ENCODE measurements at regions not wholly inside any gene's neighbourhood (a gene's known extent, or its start where the extent isn't known, plus 50 kb on each side); places are given as distances from the start of the nearest gene placed in this dataset.

DNA sequence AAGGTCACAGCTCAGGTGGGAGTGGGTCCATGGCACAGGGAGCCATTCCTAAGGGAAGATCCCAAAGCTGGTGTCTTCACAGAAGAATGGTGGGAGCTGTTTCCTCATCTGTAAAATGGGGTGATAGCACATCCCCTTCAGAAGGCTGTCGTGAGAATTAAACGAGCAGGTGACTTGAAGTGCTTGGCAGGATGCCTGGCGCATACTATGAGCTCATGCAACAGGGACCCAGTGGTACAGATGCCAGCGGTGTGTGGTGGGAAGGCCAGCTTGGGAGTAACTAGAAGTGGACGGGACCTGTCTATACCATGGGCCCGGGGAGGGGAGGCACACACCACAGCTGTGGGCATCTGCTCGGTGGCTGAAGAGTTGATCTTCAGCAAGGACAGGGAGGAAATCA is 189.3 kb upstream of the TNRC6C start:
- TF ChIP-seq KDM4A (IDR thresholded peaks at IDR 0.05; ENCODE audit: low read depth, low read length, severe bottlenecking) (no peak), CBX5 (IDR thresholded peaks at IDR 0.05; ENCODE audit: low read depth, low read length) (no peak), CBX8 (IDR thresholded peaks at IDR 0.05; ENCODE audit: borderline replicate concordance, low read depth, low read length) (no peak), YY1 (IDR thresholded peaks at IDR 0.05; ENCODE audit: low read depth, low read length) (no peak), SIRT6 (IDR thresholded peaks at IDR 0.05; ENCODE audit: low read length) (no peak), FOSL1 (IDR thresholded peaks at IDR 0.05; ENCODE audit: insufficient read depth, low read depth, low read length) (no peak)
- Histone ChIP-seq H4K8ac (ENCODE audit: extremely low read depth, insufficient read depth, low read length) (no peak overlapping the region), H4K91ac (replicated peaks; ENCODE audit: insufficient read length, low read length) (no peak overlapping the region), H2BK15ac (ENCODE audit: low read length) (no peak overlapping the region), H3K23me2 (ENCODE audit: low read depth, low read length) (peaks cover 5% of the 10 kb centered on the region; the same call in 1 of the 2 replicates), H3K9ac (replicated peaks in 1 of 4; ENCODE audit: extremely low read depth in 1 of 4, low read depth in 3 of 4, low read length in 3 of 4) (no peak overlapping the region), H3K4ac (replicated peaks; ENCODE audit: insufficient read length, low read depth, low read length) (no peak overlapping the region), H3K4me1 (replicated peaks in 1 of 4; ENCODE audit: control insufficient read depth in 3 of 4, insufficient read depth in 4 of 4, low read length in 3 of 4) (peaks cover 0 to 6% (median 5%) of the 10 kb centered on the region in 4 experiments; a peak in 4 of 7 replicates), H3K23ac (ENCODE audit: insufficient read length) (no peak overlapping the region), H3K9me3 (ENCODE audit: insufficient read depth in 2 of 2, low read depth in 1 of 2, low read length in 1 of 2) (no peaks in the 10 kb centered on the region), H2BK5ac (ENCODE audit: low read depth, low read length) (peak overlapping the region; percentile 63; the same call in 1 of the 2 replicates), H3K14ac (ENCODE audit: insufficient read length) (no peak overlapping the region), H3K56ac (replicated peaks; ENCODE audit: insufficient read length, low read depth, low read length) (no peak overlapping the region), H3K79me1 (ENCODE audit: low read depth, low read length) (no peaks in the 10 kb centered on the region), H2BK120ac (replicated peaks; ENCODE audit: low read depth, low read length) (no peak overlapping the region), H2BK20ac (ENCODE audit: low read length) (no peak overlapping the region), H3K4me3 (ENCODE audit: extremely low read depth in 1 of 4, insufficient read depth in 2 of 4, low read depth in 3 of 4, low read length in 4 of 4) (no peak overlapping the region), H3K27me3 (replicated peaks in 1 of 4; ENCODE audit: control insufficient read depth in 3 of 4, extremely low read depth in 1 of 4, insufficient read depth in 3 of 4, low read length in 3 of 4) (peaks cover 0 to 3% (median 0%) of the 10 kb centered on the region in 4 experiments; a peak in 3 of 7 replicates), H3K79me2 (ENCODE audit: control insufficient read depth in 1 of 2, insufficient read depth in 2 of 2, low read length in 2 of 2) (no peaks in the 10 kb centered on the region), H2BK12ac (ENCODE audit: low read depth, low read length) (no peak overlapping the region), H3K4me2 (ENCODE audit: insufficient read depth in 1 of 2, low read depth in 2 of 2, low read length in 2 of 2) (no peak overlapping the region), H2AFZ (ENCODE audit: low read length) (no peak overlapping the region), H2AK5ac (ENCODE audit: low read depth, low read length) (no peak overlapping the region), H3K18ac (ENCODE audit: extremely low read depth, low read length) (no peak overlapping the region; the same call in 1 of the 2 replicates), H4K20me1 (replicated peaks in 1 of 2; ENCODE audit: control insufficient read depth in 1 of 2, insufficient read depth in 2 of 2, low read length in 2 of 2) (no peaks in the 10 kb centered on the region), H3K36me3 (ENCODE audit: control insufficient read depth in 2 of 4, insufficient read depth in 4 of 4, low read length in 3 of 4) (no peaks in the 10 kb centered on the region), H3K27ac (ENCODE audit: low read depth, low read length) (no peak overlapping the region), H4K5ac (ENCODE audit: insufficient read length, low read depth, low read length) (no peak overlapping the region)
- ChIA-PET CTCF (ENCODE audit: partially characterized antibody) (interaction anchor here (0.7 to 6.0 kb wide), 6 partner anchors 14 to 225 kb away, joined by 3 to 42 read pairs (median 4); no protein-coding TSS in a partner anchor), POLR2A (ENCODE audit: partially characterized antibody) (no interaction called here)
- WGBS, 2 experiments (ENCODE audit: extremely low coverage in 1 of 2, insufficient coverage in 1 of 2, insufficient read length in 1 of 2, insufficient replicate concordance in 2 of 2, low coverage in 1 of 2, low lambda C conversion rate in 2 of 2, missing lambda C conversion rate in 1 of 2) = 93% methylated on average over 7 of the region's 7 CpGs; no CpG with 5 or more reads in 1 of the 2 experiments
- no peak for DNase-seq (ENCODE audit: low read depth in 1 of 2, low spot score in 2 of 2)
- FAIRE-seq = no peak
